ENCODE measurements at regions not wholly inside any gene's neighbourhood (a gene's known extent, or its start where the extent isn't known, plus 50 kb on each side); places are given as distances from the start of the nearest gene placed in this dataset.

- DNase-seq, result no peak
Observed at GRCh38 chr1:228850141-228851100, 115.1 kb downstream of the RHOU start.

GRCh38 chr1:228851193-228851592, 115.9 kb downstream of the RHOU start:
- DNase-seq, result no peak

- DNase-seq, result no peak
Observed at GRCh38 chr1:228851618-228852017, 116.3 kb downstream of the RHOU start.

GRCh38 chr1:228852024-228852423, 116.7 kb downstream of the RHOU start:
- no peak for DNase-seq

- no peak for DNase-seq
Observed at GRCh38 chr1:228852511-228853088, 117.3 kb downstream of the RHOU start.

- DNase-seq, result no peak
Observed at GRCh38 chr1:228853191-228853590, 117.9 kb downstream of the RHOU start.

- DNase-seq, result no peak
Observed at GRCh38 chr1:228853637-228854036, 118.4 kb downstream of the RHOU start.

- DNase-seq, result no peak
Observed at GRCh38 chr1:228854907-228855306, 119.6 kb downstream of the RHOU start.

GRCh38 chr1:228857611-228858010, 122.3 kb downstream of the RHOU start:
- DNase-seq, result no peak

GRCh38 chr1:228860911-228861831, 125.9 kb downstream of the RHOU start:
- peak; percentile 94 for DNase-seq

- no peak for DNase-seq
Observed at GRCh38 chr1:228861832-228862180, 126.5 kb downstream of the RHOU start.

GRCh38 chr1:228862542-228863505, 127.5 kb downstream of the RHOU start:
- no peak for DNase-seq

- DNase-seq, result no peak
Observed at GRCh38 chr1:228863776-228864175, 128.5 kb downstream of the RHOU start.

- DNase-seq, result no peak
Observed at GRCh38 chr1:228865627-228866330, 130.5 kb downstream of the RHOU start.

GRCh38 chr1:228866468-228866867, 131.2 kb downstream of the RHOU start:
- DNase-seq, result no peak

- DNase-seq, result no peak
Observed at GRCh38 chr1:228867108-228867950, 132.1 kb downstream of the RHOU start.

GRCh38 chr1:228867951-228868730, 132.9 kb downstream of the RHOU start:
- DNase-seq, result no peak

- DNase-seq, result no peak
Observed at GRCh38 chr1:228868731-228869024, 133.4 kb downstream of the RHOU start.

GRCh38 chr1:228869312-228869824, 134.1 kb downstream of the RHOU start:
- DNase-seq, result no peak

Data from kidney glomerular epithelial cell (primary cell).